ENCODE measurements at regions not wholly inside any gene's neighbourhood (a gene's known extent, or its start where the extent isn't known, plus 50 kb on each side); places are given as distances from the start of the nearest gene placed in this dataset.
"Not testable (repeated sequence)": the region's sequence is repeated elsewhere in the genome, so short reads cannot be mapped to it uniquely, and the experiment has no call there.

DNA sequence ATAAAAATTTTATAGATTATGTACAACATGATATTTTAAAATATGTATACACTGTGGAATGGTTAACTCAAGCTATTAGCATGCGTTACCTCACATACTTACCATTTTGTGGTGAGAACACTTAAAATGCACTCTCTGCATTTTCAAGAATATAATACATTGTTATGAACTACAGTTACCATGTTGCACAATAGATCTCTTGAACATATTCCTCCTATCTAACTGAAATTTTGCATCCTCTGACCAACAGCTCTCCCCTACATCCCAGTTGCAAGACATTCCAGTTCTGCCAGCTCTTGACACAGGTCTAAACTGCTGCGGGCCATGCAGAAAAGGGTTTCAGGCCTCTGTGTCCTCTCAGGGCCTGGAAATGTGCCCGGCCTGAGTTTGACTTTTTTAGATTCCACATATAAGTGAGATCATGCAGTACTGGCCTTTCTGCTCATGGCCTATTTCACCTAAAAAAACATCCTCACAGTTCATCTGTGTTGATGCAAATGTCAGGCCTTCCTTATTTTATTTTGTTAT, 113.7 kb downstream of the CDCA7 start:
- DNase-seq = no peak

DNA sequence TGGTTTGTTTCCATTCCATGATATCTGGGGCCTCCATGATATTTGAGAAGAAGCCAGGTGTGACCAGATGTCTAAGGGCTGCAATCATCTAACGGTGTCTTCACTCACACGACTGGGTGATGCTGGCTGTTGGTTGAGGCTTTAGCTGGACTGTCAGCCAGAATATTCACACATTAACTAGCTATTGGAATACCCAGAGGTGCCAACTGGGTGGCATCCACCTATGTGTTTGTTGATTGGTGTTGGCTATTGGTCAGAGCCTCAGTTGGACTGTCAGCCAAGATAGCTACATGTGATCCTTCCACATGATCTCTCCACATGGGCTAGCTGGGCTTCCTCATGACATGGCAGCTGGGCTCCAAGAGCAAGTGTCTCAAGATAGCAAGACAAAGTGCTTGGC, 117.4 kb downstream of the CDCA7 start:
- no peak for DNase-seq

DNA sequence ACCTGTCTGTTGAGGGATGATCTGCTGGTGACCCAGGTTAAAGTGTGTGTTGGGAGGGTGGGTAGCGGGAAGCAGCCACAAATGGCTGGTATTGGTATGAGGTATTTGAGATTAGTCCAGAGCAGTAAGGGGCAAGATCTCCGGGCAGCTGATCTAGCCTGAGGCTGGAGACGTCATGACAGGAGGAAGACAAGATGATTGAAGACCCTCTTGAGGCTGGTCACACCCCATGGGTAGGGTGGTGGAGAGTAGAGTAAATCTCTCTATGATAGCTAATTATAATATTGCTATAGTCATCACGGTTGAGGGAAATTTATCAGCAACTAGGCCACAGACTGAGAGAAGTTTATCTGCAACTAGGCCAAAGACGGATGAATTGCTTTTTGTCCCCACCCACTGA, 128.5 kb downstream of the CDCA7 start:
- no peak for DNase-seq

DNA sequence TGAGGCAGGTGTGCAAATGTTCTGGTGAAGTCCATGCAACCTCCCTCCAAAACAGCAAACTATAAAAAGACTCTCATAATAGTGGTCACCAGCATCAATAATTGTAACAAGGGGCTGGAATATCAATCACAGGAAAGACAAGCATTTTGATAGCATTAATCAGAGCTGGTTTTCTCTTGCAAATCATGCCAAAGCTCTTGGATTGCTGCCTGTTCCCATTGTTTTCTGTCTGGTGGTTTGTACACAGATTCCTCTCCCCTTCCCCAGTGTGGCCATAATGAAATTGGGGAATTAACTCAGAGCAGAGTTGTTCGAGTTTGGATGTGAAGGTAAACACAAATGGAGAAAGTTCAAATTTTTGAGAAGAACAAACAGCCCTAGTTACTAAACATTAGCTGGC, 134.2 kb downstream of the CDCA7 start:
- no peak for DNase-seq

DNA sequence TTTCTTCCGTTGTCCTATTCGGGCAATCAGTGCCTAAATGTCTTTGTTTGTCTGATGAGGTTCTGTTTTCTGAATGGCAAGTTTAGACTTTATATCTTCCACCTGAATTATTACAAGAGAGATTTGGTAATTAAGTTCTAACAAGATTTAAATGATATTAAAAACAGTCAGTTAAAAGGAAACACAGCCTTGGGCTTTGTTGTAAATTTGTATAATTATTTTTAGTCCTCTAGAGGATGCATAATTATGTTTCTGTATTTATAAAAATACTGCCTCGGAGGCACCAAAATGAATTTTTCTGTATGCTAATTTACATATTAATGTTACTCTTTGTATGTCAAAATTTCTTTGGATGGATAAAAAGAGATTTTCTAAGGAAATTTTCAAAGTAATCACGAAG, 136.7 kb downstream of the CDCA7 start:
- no peak for DNase-seq

DNA sequence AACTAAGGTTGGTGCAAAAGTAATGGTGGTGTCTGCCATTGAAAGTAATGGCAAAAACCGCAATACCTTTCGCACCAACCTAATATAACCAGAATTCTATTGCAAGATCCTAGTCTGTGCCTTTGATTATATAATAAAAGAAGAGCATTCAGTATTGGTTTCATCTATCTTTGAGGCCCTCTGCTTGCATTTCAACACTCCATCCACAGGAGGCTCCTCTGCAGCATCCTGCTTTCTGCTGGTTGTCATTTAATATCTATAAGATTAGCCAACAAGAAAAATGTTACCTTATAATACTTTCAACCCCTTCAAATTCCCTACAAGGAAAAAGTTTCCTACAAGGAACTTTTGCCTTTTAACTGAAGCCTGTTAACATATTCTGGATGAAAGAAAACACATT, 139.2 kb downstream of the CDCA7 start:
- no peak for DNase-seq

DNA sequence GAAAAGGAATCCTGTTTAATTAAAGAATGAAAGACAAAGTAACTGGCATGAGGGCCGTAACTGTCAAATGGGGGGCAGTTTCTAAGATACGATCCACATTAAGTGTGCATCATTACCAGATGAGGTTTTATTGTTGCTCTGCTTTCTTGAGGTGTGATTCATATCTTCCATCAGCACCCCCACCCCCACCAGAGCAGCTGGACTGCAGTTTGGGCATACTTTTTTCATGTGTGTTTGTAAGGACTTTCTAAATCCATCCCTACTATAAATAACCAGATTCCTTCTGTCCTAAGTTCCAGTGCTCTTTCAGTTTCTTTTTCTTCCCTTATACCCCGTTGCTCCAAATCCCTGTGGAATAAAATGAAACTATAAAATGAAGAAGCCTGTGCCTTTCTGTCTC, 142.1 kb downstream of the CDCA7 start:
- DNase-seq = no peak

DNA sequence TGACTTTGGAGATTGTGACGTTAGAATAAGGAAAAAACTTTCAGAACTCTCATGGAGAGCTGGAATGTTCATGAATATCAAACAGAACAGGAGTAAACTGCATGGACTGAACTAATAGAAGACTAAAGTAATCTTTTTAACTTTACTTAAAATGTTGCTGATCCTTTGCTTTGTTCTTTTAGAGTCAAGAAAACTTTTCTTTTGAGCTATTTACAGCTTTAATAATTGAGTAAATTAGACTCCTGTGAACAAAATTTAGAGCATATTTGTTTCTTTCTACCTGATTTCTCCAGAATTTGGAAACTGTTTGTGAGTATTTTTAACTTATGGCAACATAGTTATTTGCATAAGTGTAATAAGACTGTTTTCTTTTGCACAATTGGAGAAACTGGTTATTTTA, 146.3 kb downstream of the CDCA7 start:
- DNase-seq = no peak

DNA sequence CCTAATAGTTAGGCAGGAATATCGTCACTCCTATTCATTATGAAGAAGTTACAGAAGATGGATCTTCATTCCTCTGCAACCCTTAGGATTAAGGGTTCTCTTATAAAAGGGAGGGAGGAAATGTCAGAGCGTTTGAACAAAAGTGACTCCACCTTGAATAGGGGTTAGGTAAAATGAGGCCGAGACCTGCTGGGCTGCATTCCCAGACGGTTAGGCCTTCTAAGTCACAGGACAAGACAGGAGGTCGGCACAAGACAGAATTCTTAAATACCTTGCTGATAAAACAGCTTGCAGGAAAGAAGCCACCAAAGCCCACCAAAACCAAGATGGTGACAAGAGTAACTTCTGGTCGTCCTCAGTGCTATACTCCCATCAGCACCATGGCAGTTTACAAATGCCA, 147.6 kb downstream of the CDCA7 start:
- no peak for DNase-seq

DNA sequence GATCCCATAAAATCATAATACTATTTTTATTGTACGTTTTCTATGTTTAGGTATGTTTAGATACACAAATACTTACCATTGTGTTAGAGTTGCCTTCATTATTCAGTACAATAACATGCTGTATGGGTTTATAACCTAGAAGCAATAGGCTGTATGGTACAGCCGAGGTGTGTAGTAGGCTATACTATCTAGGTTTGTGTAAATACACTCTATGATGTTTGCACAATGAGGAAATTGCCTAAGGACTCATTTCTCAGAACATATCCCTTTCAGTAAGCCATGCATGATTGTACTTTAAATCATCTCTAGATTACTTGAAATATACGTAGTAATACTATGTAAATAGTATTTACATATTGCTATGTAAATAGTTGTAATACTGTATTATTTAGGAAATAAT, 156.7 kb downstream of the CDCA7 start:
- DNase-seq = no peak

DNA sequence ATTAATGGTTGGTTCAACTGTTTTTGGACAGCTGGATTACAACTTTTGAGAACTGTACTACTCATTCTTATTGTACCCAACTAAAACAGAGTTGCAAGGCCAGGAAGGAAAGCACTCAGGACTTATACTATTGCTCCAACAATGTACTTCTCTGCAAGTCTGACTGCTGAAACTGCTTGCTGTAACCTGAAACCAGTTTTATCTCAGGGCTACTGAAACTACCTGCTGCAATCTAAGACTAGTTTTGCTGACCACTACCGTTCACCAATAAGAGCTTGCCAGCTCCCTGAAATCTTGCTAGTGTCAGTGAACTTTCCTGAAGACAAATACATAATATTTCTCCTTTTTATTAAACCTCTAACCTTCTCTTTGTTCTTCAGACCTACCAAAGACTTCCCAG, 157.3 kb downstream of the CDCA7 start:
- no peak for DNase-seq

DNA sequence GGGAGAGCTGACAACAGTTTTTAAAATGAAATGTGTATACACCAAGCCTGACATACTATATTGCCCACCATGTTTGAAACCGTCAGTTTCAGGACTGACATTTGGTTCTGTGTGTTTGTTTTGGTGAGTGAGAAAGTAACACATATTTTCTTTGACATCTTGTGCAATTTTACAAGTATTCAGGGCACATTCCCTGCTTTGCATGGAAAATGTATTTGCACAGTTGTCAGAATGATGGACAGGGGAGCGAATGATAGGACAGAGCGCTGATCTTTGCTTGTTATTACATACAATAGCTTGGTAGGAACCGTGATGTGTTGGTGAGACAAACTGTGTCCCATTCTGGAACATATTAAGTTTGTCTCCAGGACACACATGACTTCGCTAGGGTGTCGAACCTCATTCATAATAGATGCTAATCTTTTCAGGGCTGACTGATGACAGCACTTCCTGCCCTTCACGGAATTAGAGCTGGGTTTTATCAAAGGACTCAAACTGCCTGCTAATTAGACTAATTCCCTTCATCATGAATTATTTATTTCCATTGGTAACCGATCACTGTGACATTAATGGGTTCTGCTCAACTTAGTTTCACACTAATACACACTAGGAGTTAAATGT, 158.5 kb downstream of the CDCA7 start:
- no peak for DNase-seq

DNA sequence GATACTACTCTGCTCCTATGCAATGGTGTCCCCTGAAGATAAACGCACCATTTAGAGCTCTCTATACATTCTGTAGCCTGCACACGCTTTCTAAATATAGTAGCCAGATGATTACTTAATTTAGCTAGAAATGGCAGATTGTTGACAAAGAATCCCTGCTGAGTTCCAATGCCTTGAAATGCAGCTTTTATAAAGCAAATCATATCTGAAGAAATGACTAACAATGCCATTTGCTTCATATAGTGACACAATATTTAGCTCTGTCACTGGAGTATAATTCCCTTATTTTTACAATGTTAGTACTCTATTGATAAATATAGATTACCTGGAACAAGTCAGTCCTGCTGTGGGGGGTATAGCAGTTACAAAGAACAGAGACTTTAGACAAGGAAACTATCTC, 166.2 kb downstream of the CDCA7 start:
- DNase-seq = no peak

DNA sequence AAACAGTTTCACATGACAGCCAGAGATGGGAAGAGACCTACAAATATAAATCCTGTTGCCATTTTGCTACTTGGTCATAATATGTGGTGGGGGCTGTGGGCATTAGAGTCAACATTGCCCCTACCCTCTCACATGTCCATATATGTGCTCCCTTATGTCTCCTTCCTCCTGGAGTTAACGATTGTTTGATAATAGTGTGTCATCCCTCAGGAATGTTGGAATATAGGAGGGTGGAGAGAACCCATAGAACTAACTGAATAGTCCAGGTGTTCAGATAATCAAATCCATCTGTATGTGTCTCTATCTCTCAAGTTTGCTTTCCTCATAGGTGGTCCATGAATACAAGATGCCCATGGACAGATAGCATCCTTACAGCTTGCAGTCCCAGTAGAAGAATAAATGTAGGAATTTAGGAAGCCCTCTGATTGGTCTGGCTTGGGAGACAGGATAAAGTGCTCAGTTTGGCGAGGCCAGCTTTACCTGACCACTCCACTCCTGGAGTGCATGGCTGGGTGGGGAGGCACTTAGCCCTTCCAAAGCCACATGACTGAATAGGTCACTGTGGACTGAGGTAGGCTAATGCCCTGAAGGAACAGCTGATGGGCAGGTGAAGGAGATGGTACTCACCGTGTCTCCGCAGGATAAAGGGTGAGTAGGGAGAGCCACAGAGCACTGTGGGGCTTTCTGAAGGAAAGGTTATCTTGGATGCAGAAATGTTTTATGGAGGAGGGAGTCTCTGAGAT, 166.9 kb downstream of the CDCA7 start:
- no peak for DNase-seq

DNA sequence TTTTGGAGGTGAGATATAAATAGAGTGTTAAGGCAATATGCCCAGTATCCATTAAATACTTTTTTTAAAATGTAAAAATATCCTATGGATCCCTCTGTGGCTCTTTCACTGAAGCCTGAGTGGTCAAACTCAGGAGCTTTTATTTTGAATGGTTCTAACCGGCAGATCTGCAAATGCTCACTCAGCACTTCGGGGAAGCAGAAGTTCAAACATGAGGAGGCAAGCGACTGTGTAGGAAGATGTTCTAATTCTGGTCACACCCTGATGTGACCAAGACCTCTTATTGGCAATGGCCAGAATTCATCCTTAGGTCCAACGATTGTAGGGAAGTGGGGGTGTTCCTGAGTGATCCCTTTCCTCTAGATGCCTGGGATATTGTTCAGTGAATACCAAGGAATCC, 168.8 kb downstream of the CDCA7 start:
- DNase-seq = no peak

DNA sequence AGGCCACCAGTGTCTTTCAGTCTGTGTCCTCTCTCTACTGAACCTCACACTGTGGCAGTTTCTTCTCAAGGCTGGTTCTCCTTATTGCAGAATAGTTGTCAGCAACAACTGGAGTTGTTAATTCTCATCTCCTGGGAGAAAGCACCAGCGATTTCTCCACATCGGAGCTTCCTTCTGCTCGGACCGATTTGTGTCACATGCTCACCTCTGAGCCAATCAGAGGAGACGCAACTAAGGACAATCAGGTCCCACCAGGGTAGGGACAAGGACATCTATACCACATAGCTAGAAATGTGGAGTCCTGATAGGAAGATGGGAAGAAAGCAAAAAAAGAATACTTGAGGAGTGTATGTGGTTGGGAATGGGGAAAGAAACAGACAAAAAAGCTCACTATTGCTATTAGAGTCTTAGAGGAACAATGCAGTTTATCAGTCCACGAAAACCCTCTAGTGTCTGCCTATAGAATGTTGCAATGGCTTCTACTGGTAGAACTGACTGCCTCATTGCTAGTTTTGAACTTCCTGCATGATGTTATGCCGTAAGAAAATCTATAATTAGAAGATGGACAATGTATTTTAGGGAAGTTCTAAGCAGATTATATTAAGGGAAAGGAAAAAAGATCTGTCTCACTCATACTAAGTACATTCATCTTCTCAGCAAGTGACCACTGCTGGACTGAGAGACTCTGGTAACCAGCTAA, 169.7 kb downstream of the CDCA7 start:
- DNase-seq = no peak

DNA sequence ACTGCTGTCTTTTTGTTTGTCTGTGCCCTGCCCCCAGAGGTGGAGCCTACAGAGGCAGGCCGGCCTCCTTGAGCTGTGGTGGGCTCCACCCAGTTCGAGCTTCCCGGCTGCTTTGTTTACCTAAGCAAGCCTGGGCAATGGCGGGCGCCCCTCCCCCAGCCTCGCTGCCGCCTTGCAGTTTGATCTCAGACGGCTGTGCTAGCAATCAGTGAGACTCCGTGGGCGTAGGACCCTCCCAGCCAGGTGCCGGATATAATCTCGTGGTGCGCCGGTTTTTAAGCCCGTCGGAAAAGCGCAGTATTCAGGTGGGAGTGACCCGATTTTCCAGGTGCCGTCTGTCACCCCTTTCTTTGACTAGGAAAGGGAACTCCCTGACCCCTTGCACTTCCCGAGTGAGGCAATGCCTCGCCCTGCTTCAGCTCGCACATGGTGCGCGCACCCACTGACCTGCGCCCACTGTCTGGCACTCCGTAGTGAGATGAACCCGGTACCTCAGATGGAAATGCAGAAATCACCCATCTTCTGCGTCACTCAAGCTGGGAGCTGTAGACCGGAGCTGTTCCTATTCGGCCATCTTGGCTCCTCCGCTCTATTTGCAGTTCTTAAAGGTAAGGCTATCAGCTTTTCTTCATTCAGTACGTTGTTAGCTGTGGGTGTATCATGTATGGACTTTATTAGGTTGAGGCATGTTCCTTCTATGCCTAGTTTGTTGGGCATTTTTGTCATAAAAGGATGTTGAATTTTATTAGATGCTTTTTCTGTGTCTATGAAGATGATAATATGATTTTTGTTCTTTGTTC, 178.3 kb downstream of the CDCA7 start:
- DNase-seq = not testable (repeated sequence)

DNA sequence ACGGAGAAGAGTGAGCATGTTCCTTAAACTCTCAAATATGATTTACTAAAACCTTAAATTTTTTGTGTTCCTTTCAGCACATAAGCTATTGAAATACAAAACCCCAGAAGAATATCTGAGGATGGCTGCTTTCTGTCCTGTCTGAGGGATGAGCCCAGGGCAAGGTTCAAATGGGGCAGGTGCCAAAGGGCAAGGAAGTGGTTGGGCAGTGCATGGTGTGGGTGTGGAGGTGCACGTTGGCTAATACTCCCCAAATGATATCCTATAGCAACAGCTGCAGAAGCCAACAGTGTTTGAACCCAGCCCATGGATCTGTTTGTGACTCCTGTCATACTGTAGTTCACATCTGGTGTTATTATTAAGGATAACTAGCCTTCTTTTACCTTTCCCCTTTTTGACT, 183.0 kb downstream of the CDCA7 start:
- DNase-seq = no peak

DNA sequence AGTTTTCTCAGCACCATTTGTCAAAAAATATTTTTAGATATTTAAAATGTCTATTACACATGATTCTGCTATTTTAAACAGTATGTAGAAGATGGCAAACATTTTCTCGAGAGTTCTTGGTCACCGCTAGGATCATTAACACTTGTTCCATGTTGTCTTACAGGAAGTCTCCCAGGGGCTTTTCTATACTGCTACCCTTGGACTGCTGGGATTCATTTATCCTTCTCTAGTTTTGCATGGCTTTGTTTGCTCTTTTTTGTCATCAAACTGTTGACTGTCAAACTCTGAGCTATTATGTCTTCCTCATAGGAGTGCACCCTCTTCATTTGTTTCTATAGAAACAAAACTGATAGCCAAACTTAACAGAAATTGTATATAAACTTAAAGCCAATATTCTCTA, 184.9 kb downstream of the CDCA7 start:
- DNase-seq = no peak

DNA sequence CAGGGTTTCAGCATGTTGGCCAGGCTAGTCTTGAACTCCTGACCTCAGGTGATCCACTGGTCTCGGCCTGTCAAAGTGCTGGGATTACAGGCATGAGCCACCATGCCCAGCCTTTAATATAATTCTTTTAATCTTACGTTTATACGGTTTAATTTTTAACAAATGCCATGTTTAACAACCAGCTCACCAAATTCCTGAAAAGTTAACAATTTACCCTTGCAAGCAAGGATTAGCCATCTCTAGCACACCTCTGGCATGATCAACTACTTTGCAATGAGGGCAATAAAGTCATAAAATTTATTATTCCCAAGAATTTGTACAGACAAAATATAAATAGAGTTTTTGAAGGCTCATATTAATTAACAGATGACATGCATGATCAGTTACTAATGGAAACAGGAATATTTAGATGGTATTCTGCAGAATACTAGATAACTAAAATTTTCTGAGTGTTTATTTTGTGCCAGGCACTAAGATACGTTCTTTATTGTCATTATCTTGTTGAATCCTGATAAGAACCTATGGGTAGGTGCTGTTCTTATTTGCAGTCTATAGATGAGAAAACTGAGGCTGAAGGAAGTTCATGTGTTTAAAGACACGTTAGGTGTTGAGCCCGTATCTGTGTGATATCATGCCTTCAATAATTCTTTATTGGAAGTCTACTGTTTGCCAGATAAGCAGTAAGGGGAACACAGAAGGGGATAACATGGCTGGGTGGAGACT, 190.1 kb downstream of the CDCA7 start:
- DNase-seq = no peak

DNA sequence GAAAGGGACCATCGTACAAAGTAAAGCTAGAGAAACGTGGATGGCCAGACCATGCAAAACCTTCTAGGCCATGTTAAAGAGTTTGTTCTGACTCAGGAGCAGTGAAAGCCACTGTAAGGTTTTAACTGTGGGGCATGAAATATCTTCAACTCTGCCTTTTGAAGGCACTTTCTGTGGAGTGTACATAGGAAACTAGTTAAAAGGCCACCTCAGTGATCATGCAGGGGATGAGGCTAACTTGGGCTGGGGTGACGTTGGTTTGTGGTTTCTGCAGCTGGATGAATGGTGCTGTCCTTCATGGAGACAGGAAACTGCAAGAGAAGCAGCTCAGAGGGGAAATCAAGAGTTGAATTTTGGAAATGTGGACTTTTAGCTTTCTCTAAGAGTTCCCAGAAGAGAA, 190.7 kb downstream of the CDCA7 start:
- no peak for DNase-seq

DNA sequence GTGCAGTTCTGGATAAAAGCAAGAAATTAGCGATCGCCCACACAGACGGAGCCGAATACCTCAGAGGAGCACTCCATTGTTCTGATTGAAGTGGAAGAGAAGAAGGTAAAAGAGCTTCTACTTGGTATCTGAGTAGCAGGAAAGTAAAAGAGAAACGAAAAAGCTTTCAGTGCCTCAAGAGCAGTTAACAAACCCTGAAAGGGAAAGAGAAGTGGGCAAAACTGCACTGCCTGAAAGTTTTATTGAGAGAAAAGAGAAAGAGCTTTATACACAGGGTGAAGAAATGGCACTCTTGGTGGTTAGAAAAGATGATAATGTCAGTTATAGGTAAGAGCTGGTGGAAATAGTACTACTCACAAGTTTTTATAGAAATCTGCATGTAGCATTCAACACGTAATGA, 192.8 kb downstream of the CDCA7 start:
- no peak for DNase-seq

DNA sequence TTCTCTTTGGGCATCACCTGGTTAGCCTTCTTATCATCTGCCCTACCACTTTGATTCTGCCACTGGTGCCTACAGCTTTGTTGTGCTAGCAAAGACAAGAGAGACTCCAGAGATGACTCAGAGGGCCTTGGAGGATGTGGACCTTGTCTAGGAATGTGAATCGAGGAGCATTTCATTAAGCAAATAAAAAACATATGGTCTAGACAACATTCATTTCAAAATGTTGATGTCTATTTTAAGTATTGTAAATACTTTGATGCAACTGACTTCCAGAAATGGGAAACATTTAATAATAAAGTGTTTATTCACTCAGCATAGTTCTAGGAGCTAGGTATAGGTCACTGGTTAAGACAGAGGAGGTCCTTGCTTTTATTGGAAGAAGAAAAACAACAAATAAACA, 195.5 kb downstream of the CDCA7 start:
- no peak for DNase-seq

Measured in T-helper 2 cell (primary cell).